Testis (tissue), 2 donors: ENCODE measurements at regions not wholly inside any gene's neighbourhood (a gene's known extent, or its start where the extent isn't known, plus 50 kb on each side); places are given as distances from the start of the nearest gene placed in this dataset.

Experiments
- POLR2A ChIP-seq: fragments of 450-650 bp; IDR thresholded peaks from one replicate; pipeline ENCODE4 v1.6.1; 2017; ENCODE audit warnings: antibody characterized with exemption, mild to moderate bottlenecking, moderate library complexity
- TF ChIP-seq, protein P1 (sequence below), 3 experiments: fragments of 450-650 bp in 2 of 3; fragments of 200-600 bp in 1 of 3; sonication (generic) in 1 of 3; IDR thresholded peaks; one replicate each; pipeline ENCODE4 v1.5.1; 2016 to 2019; ENCODE audit warnings: antibody characterized with exemption in 3 of 3, mild to moderate bottlenecking in 2 of 3, moderate library complexity in 1 of 3

DNA sequence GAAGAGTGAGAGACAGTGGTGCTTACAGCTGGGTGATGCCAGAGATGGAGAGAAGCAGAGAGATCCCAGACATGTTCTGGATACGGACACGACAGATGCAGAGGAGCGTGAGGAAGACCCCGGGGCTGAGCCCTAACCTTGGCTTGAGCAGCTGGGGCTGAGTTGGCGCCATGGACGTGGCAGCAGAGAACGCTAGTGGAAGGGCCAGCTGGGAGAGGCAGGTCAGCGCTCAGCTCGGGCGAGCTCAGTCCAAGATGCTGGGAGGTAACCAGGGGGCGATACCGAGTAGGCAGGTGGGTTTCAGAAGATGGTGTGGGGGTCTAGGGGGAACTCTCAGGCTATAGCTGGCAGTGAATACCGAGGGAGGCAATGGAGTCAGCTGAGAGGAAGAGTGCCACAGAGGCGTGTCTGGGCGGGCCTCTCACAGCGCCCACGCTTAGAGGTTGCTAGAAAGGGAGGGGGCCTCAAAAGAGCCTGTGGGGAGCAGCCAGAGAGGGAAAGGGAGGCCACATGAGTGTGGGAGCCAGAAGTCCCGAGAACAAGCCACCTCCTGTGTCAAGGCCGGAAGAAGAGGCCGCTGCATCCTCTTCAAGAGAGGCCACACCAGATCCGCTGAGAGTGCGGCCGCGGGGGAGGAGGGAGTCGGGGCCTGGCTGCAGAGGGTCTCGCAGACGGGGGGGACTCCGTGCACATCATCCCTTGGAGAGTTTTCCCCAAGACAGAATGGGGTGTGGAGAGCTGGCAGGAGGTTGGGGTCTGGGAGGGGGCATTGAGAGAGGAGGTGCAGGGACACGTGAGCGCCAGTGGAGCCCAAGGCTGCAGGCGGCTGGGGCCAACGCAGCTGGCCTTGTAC is 57.0 kb upstream of the DIO3 start:
- TF ChIP-seq, protein P1, sequence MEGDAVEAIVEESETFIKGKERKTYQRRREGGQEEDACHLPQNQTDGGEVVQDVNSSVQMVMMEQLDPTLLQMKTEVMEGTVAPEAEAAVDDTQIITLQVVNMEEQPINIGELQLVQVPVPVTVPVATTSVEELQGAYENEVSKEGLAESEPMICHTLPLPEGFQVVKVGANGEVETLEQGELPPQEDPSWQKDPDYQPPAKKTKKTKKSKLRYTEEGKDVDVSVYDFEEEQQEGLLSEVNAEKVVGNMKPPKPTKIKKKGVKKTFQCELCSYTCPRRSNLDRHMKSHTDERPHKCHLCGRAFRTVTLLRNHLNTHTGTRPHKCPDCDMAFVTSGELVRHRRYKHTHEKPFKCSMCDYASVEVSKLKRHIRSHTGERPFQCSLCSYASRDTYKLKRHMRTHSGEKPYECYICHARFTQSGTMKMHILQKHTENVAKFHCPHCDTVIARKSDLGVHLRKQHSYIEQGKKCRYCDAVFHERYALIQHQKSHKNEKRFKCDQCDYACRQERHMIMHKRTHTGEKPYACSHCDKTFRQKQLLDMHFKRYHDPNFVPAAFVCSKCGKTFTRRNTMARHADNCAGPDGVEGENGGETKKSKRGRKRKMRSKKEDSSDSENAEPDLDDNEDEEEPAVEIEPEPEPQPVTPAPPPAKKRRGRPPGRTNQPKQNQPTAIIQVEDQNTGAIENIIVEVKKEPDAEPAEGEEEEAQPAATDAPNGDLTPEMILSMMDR (IDR thresholded peaks at IDR 0.05) = no peak
- no peak for TF ChIP-seq POLR2A
